ENCODE measurements at regions not wholly inside any gene's neighbourhood (a gene's known extent, or its start where the extent isn't known, plus 50 kb on each side); places are given as distances from the start of the nearest gene placed in this dataset.

DNA sequence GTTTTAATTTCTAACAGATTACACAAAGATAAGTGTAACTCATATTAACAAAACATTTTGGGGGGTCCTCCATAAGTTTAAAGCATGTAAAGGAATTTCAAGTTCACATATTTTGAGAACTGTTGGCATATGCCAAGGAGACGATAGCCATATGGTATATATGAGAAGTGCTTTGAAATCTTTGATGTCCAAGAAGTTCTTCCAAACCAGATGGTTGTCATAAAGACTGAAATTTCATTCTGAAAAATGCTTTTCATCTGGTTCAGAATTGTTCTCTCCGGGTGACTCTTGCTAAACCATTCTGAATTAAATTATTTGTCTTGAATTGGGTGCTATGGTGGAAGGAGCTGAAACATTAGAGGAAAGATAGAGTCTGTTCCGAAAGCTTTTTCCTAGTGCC, 513.0 kb upstream of the AKR1E2 start:
- 76 to 80% methylated on average over 3 of the region's 3 CpGs for WGBS, 2 donors
- intact Hi-C loops (cut with DNase I): no loop called here
- H3K27me3 ChIP-seq: no peaks in the 10 kb centered on the region
- no peak overlapping the region for H3K4me3 ChIP-seq (replicated peaks in 1 of 3)
- no peak overlapping the region for H3K27ac ChIP-seq
- no peaks in the 10 kb centered on the region for H3K36me3 ChIP-seq
- peaks cover 0 to 7% of the 10 kb centered on the region in 2 donors for H3K4me1 ChIP-seq
- DNase-seq: no peak
- no peaks in the 10 kb centered on the region for H3K9me3 ChIP-seq
- TF ChIP-seq, protein P1, sequence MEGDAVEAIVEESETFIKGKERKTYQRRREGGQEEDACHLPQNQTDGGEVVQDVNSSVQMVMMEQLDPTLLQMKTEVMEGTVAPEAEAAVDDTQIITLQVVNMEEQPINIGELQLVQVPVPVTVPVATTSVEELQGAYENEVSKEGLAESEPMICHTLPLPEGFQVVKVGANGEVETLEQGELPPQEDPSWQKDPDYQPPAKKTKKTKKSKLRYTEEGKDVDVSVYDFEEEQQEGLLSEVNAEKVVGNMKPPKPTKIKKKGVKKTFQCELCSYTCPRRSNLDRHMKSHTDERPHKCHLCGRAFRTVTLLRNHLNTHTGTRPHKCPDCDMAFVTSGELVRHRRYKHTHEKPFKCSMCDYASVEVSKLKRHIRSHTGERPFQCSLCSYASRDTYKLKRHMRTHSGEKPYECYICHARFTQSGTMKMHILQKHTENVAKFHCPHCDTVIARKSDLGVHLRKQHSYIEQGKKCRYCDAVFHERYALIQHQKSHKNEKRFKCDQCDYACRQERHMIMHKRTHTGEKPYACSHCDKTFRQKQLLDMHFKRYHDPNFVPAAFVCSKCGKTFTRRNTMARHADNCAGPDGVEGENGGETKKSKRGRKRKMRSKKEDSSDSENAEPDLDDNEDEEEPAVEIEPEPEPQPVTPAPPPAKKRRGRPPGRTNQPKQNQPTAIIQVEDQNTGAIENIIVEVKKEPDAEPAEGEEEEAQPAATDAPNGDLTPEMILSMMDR (IDR thresholded peaks at IDR 0.05): no peak
- no peak for TF ChIP-seq POLR2A (IDR thresholded peaks at IDR 0.05)

DNA sequence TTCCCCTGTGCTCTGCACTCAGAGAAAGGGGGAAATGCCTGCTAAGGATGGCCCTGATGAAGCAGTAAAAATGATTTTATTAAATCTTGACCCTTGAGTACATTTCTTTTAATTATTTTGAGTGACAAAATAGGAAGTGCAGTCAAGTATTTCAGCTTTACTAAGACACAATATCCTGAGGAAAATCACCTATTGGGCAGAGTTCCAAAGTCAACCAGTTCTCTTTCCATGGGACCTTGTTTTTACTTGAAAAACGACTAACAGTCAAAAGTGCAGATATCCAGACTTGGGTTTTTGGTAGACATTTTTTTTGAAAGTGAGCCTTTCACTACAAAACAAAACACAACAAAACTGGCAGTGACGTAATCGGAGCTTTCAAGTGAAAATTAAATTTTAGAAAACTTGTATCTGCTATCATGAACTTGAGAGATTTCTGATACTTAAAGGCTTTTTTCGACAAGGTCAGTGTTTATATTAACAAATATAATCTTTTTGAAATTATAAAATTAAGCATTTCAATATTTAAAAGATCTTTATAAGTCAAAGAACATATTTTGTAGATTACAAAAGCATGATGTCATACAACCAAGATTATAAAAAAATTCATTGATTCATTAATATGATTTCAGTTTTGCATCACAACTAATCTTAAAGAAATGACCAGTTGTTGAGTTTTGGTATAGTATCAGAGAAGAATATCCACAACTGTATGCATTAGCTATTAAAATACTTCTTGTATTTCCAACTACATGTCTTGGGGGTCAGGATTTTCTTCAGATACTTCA, 513.8 kb upstream of the AKR1E2 start:
- TF ChIP-seq, protein P1 (IDR thresholded peaks at IDR 0.05): no peak
- TF ChIP-seq POLR2A (IDR thresholded peaks at IDR 0.05): no peak
- peak overlapping the region in 1 of 3 donors; percentile 21 for H3K27ac ChIP-seq
- H3K4me1 ChIP-seq: peaks cover 0 to 9% of the 10 kb centered on the region in 2 donors
- WGBS, 2 donors: 54 to 61% methylated on average over 4 of the region's 4 CpGs
- H3K9me3 ChIP-seq: no peaks in the 10 kb centered on the region
- no peaks in the 10 kb centered on the region for H3K36me3 ChIP-seq
- no peaks in the 10 kb centered on the region for H3K27me3 ChIP-seq
- intact Hi-C loops (cut with DNase I): no loop called here
- no peak overlapping the region for H3K4me3 ChIP-seq (replicated peaks in 1 of 3)
- DNase-seq: no peak

DNA sequence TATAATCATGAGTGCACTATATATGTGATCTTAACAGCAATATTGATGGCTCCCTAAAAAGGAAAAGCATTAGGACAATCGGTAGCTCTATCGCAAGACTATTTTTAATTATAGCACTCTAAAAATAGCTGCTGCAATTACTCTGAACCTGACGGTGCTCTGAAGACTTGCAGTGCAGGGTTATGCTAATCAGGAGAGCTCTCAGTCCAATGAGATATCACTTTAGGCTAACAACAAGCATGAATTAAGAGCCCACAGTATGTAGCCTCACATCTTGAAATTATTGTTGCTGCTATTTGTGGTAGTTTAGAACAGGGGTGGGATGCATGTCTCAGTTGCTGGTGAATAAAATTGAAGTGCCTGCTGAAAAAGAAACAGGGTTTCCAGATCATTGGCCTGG, 515.8 kb upstream of the AKR1E2 start:
- no peak overlapping the region for H3K27ac ChIP-seq
- H3K27me3 ChIP-seq: no peaks in the 10 kb centered on the region
- H3K4me3 ChIP-seq (replicated peaks in 1 of 3): no peak overlapping the region
- WGBS, 2 donors: 87 to 94% methylated on average over 3 of the region's 3 CpGs
- no peaks in the 10 kb centered on the region for H3K9me3 ChIP-seq
- peaks cover 0 to 18% of the 10 kb centered on the region in 2 donors for H3K4me1 ChIP-seq
- no peaks in the 10 kb centered on the region for H3K36me3 ChIP-seq
- TF ChIP-seq, protein P1 (IDR thresholded peaks at IDR 0.05): no peak
- no peak for TF ChIP-seq POLR2A (IDR thresholded peaks at IDR 0.05)
- intact Hi-C loops (cut with DNase I): no loop called here
- no peak for DNase-seq

DNA sequence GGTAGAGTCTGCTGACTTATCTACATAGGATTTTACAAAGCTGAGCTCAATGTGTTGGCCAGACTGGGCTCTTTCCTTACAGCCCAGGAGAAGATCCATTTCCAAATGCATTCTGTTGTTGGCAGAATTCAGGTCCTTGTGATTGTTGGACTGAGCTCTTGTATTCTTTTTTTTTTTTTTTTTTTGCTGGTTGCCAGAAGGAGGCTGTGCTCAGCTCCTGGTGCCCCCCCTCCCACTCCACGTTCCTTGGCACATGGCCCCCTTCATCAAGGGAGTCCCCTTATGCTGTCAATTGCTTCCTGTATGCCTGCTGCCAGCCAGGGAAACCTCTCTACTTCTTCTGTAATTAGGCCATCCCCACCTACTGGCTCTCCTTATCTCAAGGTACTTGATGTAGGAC, 518.1 kb upstream of the AKR1E2 start:
- 0 to 7% methylated on average over 1 of the region's 1 CpG for WGBS, 2 donors
- Histone ChIP-seq H3K27ac (no peak overlapping the region), H3K36me3 (no peaks in the 10 kb centered on the region), H3K27me3 (no peaks in the 10 kb centered on the region), H3K9me3 (no peaks in the 10 kb centered on the region), H3K4me3 (replicated peaks in 1 of 3) (no peak overlapping the region), H3K4me1 (peaks cover 0 to 18% of the 10 kb centered on the region in 2 donors)
- peak; percentile 67 to 75 for DNase-seq
- intact Hi-C loops (cut with DNase I): no loop called here
- no peak for TF ChIP-seq POLR2A (IDR thresholded peaks at IDR 0.05)
- TF ChIP-seq, protein P1 (IDR thresholded peaks at IDR 0.05): no peak

DNA sequence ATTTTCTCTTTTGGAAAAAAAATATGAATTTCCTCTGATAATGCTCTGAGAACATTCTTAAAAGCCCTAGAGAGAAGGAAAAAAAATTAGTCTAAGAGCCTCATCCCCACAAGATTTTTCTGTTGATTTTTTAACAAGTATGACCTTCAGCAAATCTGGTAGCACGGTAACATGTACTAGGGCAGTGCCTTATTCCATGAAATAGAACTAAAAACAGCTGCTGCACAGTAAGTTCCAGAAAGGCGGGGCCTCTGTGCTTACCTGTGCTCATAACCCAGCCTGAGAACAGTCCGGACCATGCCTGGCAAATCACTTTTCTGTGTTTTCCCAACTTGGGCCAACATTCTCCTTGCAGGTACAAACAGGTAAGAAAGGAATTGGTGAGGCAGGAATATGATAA, 519.1 kb upstream of the AKR1E2 start:
- Histone ChIP-seq H3K36me3 (no peaks in the 10 kb centered on the region), H3K4me3 (replicated peaks in 1 of 3) (no peak overlapping the region), H3K9me3 (no peaks in the 10 kb centered on the region), H3K27ac (no peak overlapping the region), H3K27me3 (no peaks in the 10 kb centered on the region), H3K4me1 (peaks cover 0 to 16% of the 10 kb centered on the region in 2 donors)
- TF ChIP-seq, protein P1 (IDR thresholded peaks at IDR 0.05): no peak
- no peak for TF ChIP-seq POLR2A (IDR thresholded peaks at IDR 0.05)
- WGBS, 2 donors: 67% methylated on average over 3 of the region's 3 CpGs
- peak; percentile 16 to 29 for DNase-seq
- intact Hi-C loops (cut with DNase I): no loop called here

Measured in thyroid gland (tissue), 4 donors.